ENCODE measurements at regions not wholly inside any gene's neighbourhood (a gene's known extent, or its start where the extent isn't known, plus 50 kb on each side); places are given as distances from the start of the nearest gene placed in this dataset.

GRCh38 chr1:163701783-163702374, 380.1 kb downstream of the NUF2 start:
- Histone ChIP-seq H3K9me3 (ENCODE audit: control insufficient read depth, low read length) (no peaks in the 10 kb centered on the region), H3K4me1 (ENCODE audit: control insufficient read depth, insufficient read depth, low read depth, low read length) (no peaks in the 10 kb centered on the region), H3K79me1 (replicated peaks; ENCODE audit: low read length, poor library complexity, severe bottlenecking) (no peaks in the 10 kb centered on the region), H3K4ac (ENCODE audit: low read depth in 1 of 2, low read length in 2 of 2) (no peak overlapping the region), H4K91ac (ENCODE audit: low read length) (no peak overlapping the region), H2BK120ac (ENCODE audit: low read depth, low read length) (no peak overlapping the region), H2BK15ac (ENCODE audit: low read depth, poor library complexity, severe bottlenecking) (no peak overlapping the region), H2AFZ (ENCODE audit: low read depth, low read length) (no peak overlapping the region), H2BK12ac (ENCODE audit: low read length in 2 of 2) (no peak overlapping the region), H3K36me3 (ENCODE audit: control insufficient read depth in 1 of 2, insufficient read depth in 2 of 2, low read depth in 1 of 2, low read length in 2 of 2) (no peaks in the 10 kb centered on the region), H2BK5ac (ENCODE audit: low read depth, low read length, poor library complexity, severe bottlenecking) (no peak overlapping the region), H3K18ac (ENCODE audit: low read depth in 1 of 2, low read length in 2 of 2) (no peak overlapping the region), H3K4me3 (ENCODE audit: insufficient read depth in 1 of 2, low read depth in 1 of 2, low read length in 2 of 2) (no peak overlapping the region), H3K9ac (ENCODE audit: low read length) (no peak overlapping the region), H3K23ac (ENCODE audit: low read length in 2 of 2) (no peak overlapping the region), H2AK5ac (ENCODE audit: low read length, severe bottlenecking) (no peak overlapping the region), H3K27me3 (ENCODE audit: control insufficient read depth in 1 of 2, insufficient read depth in 1 of 2, low read length in 2 of 2) (no peaks in the 10 kb centered on the region), H3K4me2 (ENCODE audit: low read length, poor library complexity, severe bottlenecking) (no peak overlapping the region), H4K8ac (ENCODE audit: low read length) (no peak overlapping the region), H3K27ac (ENCODE audit: low read length, poor library complexity, severe bottlenecking) (no peak overlapping the region), H3K14ac (ENCODE audit: low read length in 2 of 2) (no peak overlapping the region)
- DNase-seq = no peak
- no CpG with 5 or more reads among the region's 1 CpG for WGBS

- H3K9me3 ChIP-seq (ENCODE audit: control insufficient read depth, low read length) = no peaks in the 10 kb centered on the region
- no peak overlapping the region for H3K4me2 ChIP-seq (ENCODE audit: low read length, poor library complexity, severe bottlenecking)
- no peak overlapping the region for H3K9ac ChIP-seq (ENCODE audit: low read length)
- H3K4ac ChIP-seq (ENCODE audit: low read depth in 1 of 2, low read length in 2 of 2) = no peak overlapping the region
- DNase-seq = no peak
- no peak overlapping the region for H2BK15ac ChIP-seq (ENCODE audit: low read depth, poor library complexity, severe bottlenecking)
- H2BK5ac ChIP-seq (ENCODE audit: low read depth, low read length, poor library complexity, severe bottlenecking) = no peak overlapping the region
- no peak overlapping the region for H3K23ac ChIP-seq (ENCODE audit: low read length in 2 of 2)
- H3K4me1 ChIP-seq (ENCODE audit: control insufficient read depth, insufficient read depth, low read depth, low read length) = no peaks in the 10 kb centered on the region
- WGBS = no CpG with 5 or more reads among the region's 1 CpG
- no peak overlapping the region for H4K91ac ChIP-seq (ENCODE audit: low read length)
- H2BK12ac ChIP-seq (ENCODE audit: low read length in 2 of 2) = no peak overlapping the region
- H2BK120ac ChIP-seq (ENCODE audit: low read depth, low read length) = no peak overlapping the region
- no peak overlapping the region for H3K27ac ChIP-seq (ENCODE audit: low read length, poor library complexity, severe bottlenecking)
- H2AK5ac ChIP-seq (ENCODE audit: low read length, severe bottlenecking) = no peak overlapping the region
- no peak overlapping the region for H3K18ac ChIP-seq (ENCODE audit: low read depth in 1 of 2, low read length in 2 of 2)
- no peak overlapping the region for H4K8ac ChIP-seq (ENCODE audit: low read length)
- H3K36me3 ChIP-seq (ENCODE audit: control insufficient read depth in 1 of 2, insufficient read depth in 2 of 2, low read depth in 1 of 2, low read length in 2 of 2) = no peaks in the 10 kb centered on the region
- H3K27me3 ChIP-seq (ENCODE audit: control insufficient read depth in 1 of 2, insufficient read depth in 1 of 2, low read length in 2 of 2) = no peaks in the 10 kb centered on the region
- H3K4me3 ChIP-seq (ENCODE audit: insufficient read depth in 1 of 2, low read depth in 1 of 2, low read length in 2 of 2) = no peak overlapping the region
- H3K14ac ChIP-seq (ENCODE audit: low read length in 2 of 2) = no peak overlapping the region
- H3K79me1 ChIP-seq (replicated peaks; ENCODE audit: low read length, poor library complexity, severe bottlenecking) = no peaks in the 10 kb centered on the region
- no peak overlapping the region for H2AFZ ChIP-seq (ENCODE audit: low read depth, low read length)
Measured at GRCh38 chr1:163703794-163704193, 382.0 kb downstream of the NUF2 start.

DNA sequence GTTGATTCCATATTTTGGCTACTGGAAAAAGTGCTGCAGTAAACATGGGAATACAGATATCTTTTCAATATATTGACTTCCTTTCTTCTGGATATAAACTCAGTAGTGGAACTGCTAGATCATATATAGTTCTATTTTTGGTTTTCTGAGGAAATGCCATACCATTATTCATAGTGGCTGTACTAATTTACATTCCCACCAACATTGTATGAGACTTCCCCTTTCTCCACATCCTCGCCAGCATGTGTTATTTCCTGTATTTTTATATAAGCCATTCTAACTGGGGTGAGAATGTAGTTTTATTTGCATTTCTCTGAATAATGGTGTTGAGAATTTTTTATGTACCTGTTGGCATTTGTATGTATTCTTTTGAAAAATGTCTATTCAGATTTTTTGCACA, 385.2 kb downstream of the NUF2 start:
- Histone ChIP-seq H3K27me3 (ENCODE audit: control insufficient read depth in 1 of 2, insufficient read depth in 1 of 2, low read length in 2 of 2) (no peaks in the 10 kb centered on the region), H2AK5ac (ENCODE audit: low read length, severe bottlenecking) (no peak overlapping the region), H3K23ac (ENCODE audit: low read length in 2 of 2) (no peak overlapping the region), H3K4me3 (ENCODE audit: insufficient read depth in 1 of 2, low read depth in 1 of 2, low read length in 2 of 2) (no peak overlapping the region), H3K4me2 (ENCODE audit: low read length, poor library complexity, severe bottlenecking) (no peak overlapping the region), H3K79me1 (replicated peaks; ENCODE audit: low read length, poor library complexity, severe bottlenecking) (no peaks in the 10 kb centered on the region), H4K91ac (ENCODE audit: low read length) (no peak overlapping the region), H3K27ac (ENCODE audit: low read length, poor library complexity, severe bottlenecking) (no peak overlapping the region), H2BK15ac (ENCODE audit: low read depth, poor library complexity, severe bottlenecking) (no peak overlapping the region), H2BK5ac (ENCODE audit: low read depth, low read length, poor library complexity, severe bottlenecking) (no peak overlapping the region), H3K9ac (ENCODE audit: low read length) (no peak overlapping the region), H2AFZ (ENCODE audit: low read depth, low read length) (no peak overlapping the region), H4K8ac (ENCODE audit: low read length) (no peak overlapping the region), H3K4me1 (ENCODE audit: control insufficient read depth, insufficient read depth, low read depth, low read length) (no peaks in the 10 kb centered on the region), H3K4ac (ENCODE audit: low read depth in 1 of 2, low read length in 2 of 2) (no peak overlapping the region), H2BK120ac (ENCODE audit: low read depth, low read length) (no peak overlapping the region), H2BK12ac (ENCODE audit: low read length in 2 of 2) (no peak overlapping the region), H3K9me3 (ENCODE audit: control insufficient read depth, low read length) (no peaks in the 10 kb centered on the region), H3K18ac (ENCODE audit: low read depth in 1 of 2, low read length in 2 of 2) (no peak overlapping the region), H3K14ac (ENCODE audit: low read length in 2 of 2) (no peak overlapping the region), H3K36me3 (ENCODE audit: control insufficient read depth in 1 of 2, insufficient read depth in 2 of 2, low read depth in 1 of 2, low read length in 2 of 2) (no peaks in the 10 kb centered on the region)
- no CpG with 5 or more reads among the region's 1 CpG for WGBS
- DNase-seq = no peak

GRCh38 chr1:163709636-163710035, 387.9 kb downstream of the NUF2 start:
- no peak overlapping the region for H3K9ac ChIP-seq (ENCODE audit: low read length)
- H3K79me1 ChIP-seq (replicated peaks; ENCODE audit: low read length, poor library complexity, severe bottlenecking) = no peaks in the 10 kb centered on the region
- H3K23ac ChIP-seq (ENCODE audit: low read length in 2 of 2) = no peak overlapping the region
- no peak overlapping the region for H3K4me3 ChIP-seq (ENCODE audit: insufficient read depth in 1 of 2, low read depth in 1 of 2, low read length in 2 of 2)
- no peaks in the 10 kb centered on the region for H3K36me3 ChIP-seq (ENCODE audit: control insufficient read depth in 1 of 2, insufficient read depth in 2 of 2, low read depth in 1 of 2, low read length in 2 of 2)
- no peak overlapping the region for H4K8ac ChIP-seq (ENCODE audit: low read length)
- no peak overlapping the region for H2BK120ac ChIP-seq (ENCODE audit: low read depth, low read length)
- DNase-seq = no peak
- H3K14ac ChIP-seq (ENCODE audit: low read length in 2 of 2) = no peak overlapping the region
- H2BK12ac ChIP-seq (ENCODE audit: low read length in 2 of 2) = no peak overlapping the region
- H3K9me3 ChIP-seq (ENCODE audit: control insufficient read depth, low read length) = no peaks in the 10 kb centered on the region
- H2AFZ ChIP-seq (ENCODE audit: low read depth, low read length) = no peak overlapping the region
- no peak overlapping the region for H2AK5ac ChIP-seq (ENCODE audit: low read length, severe bottlenecking)
- H2BK5ac ChIP-seq (ENCODE audit: low read depth, low read length, poor library complexity, severe bottlenecking) = no peak overlapping the region
- no peaks in the 10 kb centered on the region for H3K4me1 ChIP-seq (ENCODE audit: control insufficient read depth, insufficient read depth, low read depth, low read length)
- no peak overlapping the region for H3K27ac ChIP-seq (ENCODE audit: low read length, poor library complexity, severe bottlenecking)
- H2BK15ac ChIP-seq (ENCODE audit: low read depth, poor library complexity, severe bottlenecking) = no peak overlapping the region
- H3K4ac ChIP-seq (ENCODE audit: low read depth in 1 of 2, low read length in 2 of 2) = no peak overlapping the region
- H3K18ac ChIP-seq (ENCODE audit: low read depth in 1 of 2, low read length in 2 of 2) = no peak overlapping the region
- H3K4me2 ChIP-seq (ENCODE audit: low read length, poor library complexity, severe bottlenecking) = no peak overlapping the region
- no peaks in the 10 kb centered on the region for H3K27me3 ChIP-seq (ENCODE audit: control insufficient read depth in 1 of 2, insufficient read depth in 1 of 2, low read length in 2 of 2)
- no peak overlapping the region for H4K91ac ChIP-seq (ENCODE audit: low read length)
- 100% methylated on average over 1 of the region's 1 CpG for WGBS

Measured in mesenchymal stem cell (in vitro differentiated cells and primary cell).